HepG2 (cell line): ENCODE measurements at regions not wholly inside any gene's neighbourhood (a gene's known extent, or its start where the extent isn't known, plus 50 kb on each side); places are given as distances from the start of the nearest gene placed in this dataset.
A peak's percentile ranks its signal among the peaks of the same experiment; 100 is the strongest.

Experiments used
- CTCF ChIP-seq: sonication (generic); formaldehyde crosslinking; IDR thresholded peaks from 2 replicates; pipeline ENCODE4 v1.5.0; 2020; ENCODE audit warnings: mild to moderate bottlenecking, missing genetic modification reagents, moderate library complexity
- E2F5 ChIP-seq: sonication (generic); formaldehyde crosslinking; conservative IDR thresholded peaks from 2 replicates; pipeline ENCODE4 v1.4.0; 2020; ENCODE audit warnings: missing genetic modification reagents
- ETS1 ChIP-seq: sonication (generic); formaldehyde crosslinking; IDR thresholded peaks from 2 replicates; pipeline ENCODE4 v1.4.0; 2020; ENCODE audit warnings: missing genetic modification reagents
- FOXJ3 ChIP-seq: sonication (generic); formaldehyde crosslinking; IDR thresholded peaks from 2 replicates; pipeline ENCODE4 v1.4.0; 2020; ENCODE audit warnings: missing genetic modification reagents, mild to moderate bottlenecking, borderline replicate concordance
- HMG20A ChIP-seq: IDR thresholded peaks from 2 replicates; pipeline ENCODE4 v1.6.1; 2016; ENCODE audit warnings: borderline replicate concordance
- KLF6 ChIP-seq: IDR thresholded peaks from 2 replicates; pipeline ENCODE4 v1.8.0; 2016; ENCODE audit warnings: missing biosample characterization, missing genetic modification reagents
- MEF2D ChIP-seq: sonication (generic); formaldehyde crosslinking; IDR thresholded peaks from 2 replicates; pipeline ENCODE4 v1.5.1; 2020; ENCODE audit warnings: mild to moderate bottlenecking, missing genetic modification reagents
- MNT ChIP-seq: fragments of 450-650 bp; IDR thresholded peaks from 2 replicates; pipeline ENCODE4 v1.6.1; 2016
- NCOR1 ChIP-seq: fragments of 200-600 bp; sonication (generic); IDR thresholded peaks from 2 replicates; pipeline ENCODE4 v1.7.0; 2017; ENCODE audit warnings: antibody characterized with exemption, low read length, borderline replicate concordance
- PLRG1 ChIP-seq: fragments of 450-650 bp; conservative IDR thresholded peaks from 2 replicates; pipeline ENCODE4 v1.6.1; 2016
- RXRB ChIP-seq: IDR thresholded peaks from 2 replicates; pipeline ENCODE4 v1.6.1; 2016; ENCODE audit warnings: borderline replicate concordance, missing genetic modification reagents, missing compliant biosample characterization
- SAFB2 ChIP-seq: sonication (generic); formaldehyde crosslinking; IDR thresholded peaks from 2 replicates; pipeline ENCODE4 v1.5.1; 2020; ENCODE audit warnings: missing genetic modification reagents, low read depth, mild to moderate bottlenecking, borderline replicate concordance
- SNRNP70 ChIP-seq: fragments of 200-400 bp; formaldehyde crosslinking; IDR thresholded peaks from 2 replicates; pipeline ENCODE4 v1.6.1; 2017; ENCODE audit warnings: mild to moderate bottlenecking, low read depth, low read length, moderate library complexity
- SOX13 ChIP-seq, 3 experiments: fragments of 450-650 bp in 1 of 3; sonication (generic) in 1 of 3; formaldehyde crosslinking in 1 of 3; IDR thresholded peaks in 2 of 3; conservative IDR thresholded peaks in 1 of 3; 2 replicates each; pipeline versions ENCODE4 v1.5.0 to v1.6.1; 2016 to 2020; ENCODE audit warnings: antibody characterized with exemption in 1 of 3, mild to moderate bottlenecking in 1 of 3, missing compliant biosample characterization in 1 of 3, missing genetic modification reagents in 1 of 3, moderate library complexity in 1 of 3
- SSRP1 ChIP-seq: IDR thresholded peaks from 2 replicates; pipeline ENCODE4 v1.6.1; 2016; ENCODE audit warnings: control low read depth
- STAG1 ChIP-seq: sonication (generic); formaldehyde crosslinking; IDR thresholded peaks from 2 replicates; pipeline ENCODE4 v1.4.0; 2020; ENCODE audit warnings: missing genetic modification reagents
- TCF7L2 ChIP-seq: IDR thresholded peaks from 2 replicates; pipeline ENCODE4 v1.6.1; 2011; ENCODE audit warnings: mild to moderate bottlenecking, low read depth, low read length, moderate library complexity
- ZBTB37 ChIP-seq: sonication (generic); formaldehyde crosslinking; IDR thresholded peaks from 2 replicates; pipeline ENCODE4 v1.4.0; 2020; ENCODE audit warnings: mild to moderate bottlenecking, missing genetic modification reagents
- ZNF34 ChIP-seq: sonication (generic); formaldehyde crosslinking; IDR thresholded peaks from 2 replicates; pipeline ENCODE4 v1.4.0; 2020; ENCODE audit warnings: mild to moderate bottlenecking, missing genetic modification reagents, borderline replicate concordance
- ZNF343 ChIP-seq: sonication (generic); formaldehyde crosslinking; IDR thresholded peaks from 2 replicates; pipeline ENCODE4 v1.4.0; 2020; ENCODE audit warnings: mild to moderate bottlenecking, missing genetic modification reagents
- ZSCAN5A ChIP-seq: sonication (generic); formaldehyde crosslinking; IDR thresholded peaks from 2 replicates; pipeline ENCODE4 v1.8.0; 2022; ENCODE audit warnings: mild to moderate bottlenecking, missing genetic modification reagents, borderline replicate concordance

GRCh38 chrX:20442597-20442996 lies 175.9 kb upstream of the RPS6KA3 start (continued):
- TF ChIP-seq RXRB = peak; percentile 83
- TF ChIP-seq SAFB2 (CRISPR knock-in tag) = no peak
- peak; percentile 87 for TF ChIP-seq STAG1 (CRISPR knock-in tag)
- peak; percentile 33; the same call in 1 of the 2 replicates for TF ChIP-seq MEF2D
- no peak for TF ChIP-seq SNRNP70
- TF ChIP-seq SOX13 (IDR thresholded peaks at IDR 0.05) = no peak
- peak in 1 of 2 experiments; percentile 68; a peak in 1 of 4 replicates for TF ChIP-seq SOX13 (CRISPR knock-in tag; conservative IDR thresholded peaks at IDR 0.05 in 1 of 2, IDR thresholded peaks at IDR 0.05 in 1 of 2)
- TF ChIP-seq ZSCAN5A = no peak
- no peak for TF ChIP-seq ETS1 (CRISPR knock-in tag)
- TF ChIP-seq HMG20A (CRISPR knock-in tag) = peak; percentile 39; the same call in 1 of the 2 replicates
- TF ChIP-seq MNT = no peak
- no peak for TF ChIP-seq SSRP1 (CRISPR knock-in tag)
- peak; percentile 69; the same call in 1 of the 2 replicates for TF ChIP-seq NCOR1
- no peak for TF ChIP-seq E2F5 (CRISPR knock-in tag)
- TF ChIP-seq ZBTB37 (CRISPR knock-in tag) = no peak
- TF ChIP-seq ZNF34 (CRISPR knock-in tag) = 0 out of 2 replicates have a peak, but pooled peaks have one; percentile 54
- TF ChIP-seq CTCF (CRISPR knock-in tag) = peak; percentile 72
- no peak for TF ChIP-seq TCF7L2
- TF ChIP-seq FOXJ3 (CRISPR knock-in tag) = no peak
- TF ChIP-seq KLF6 (CRISPR knock-in tag) = no peak
- no peak for TF ChIP-seq PLRG1
- TF ChIP-seq ZNF343 (CRISPR knock-in tag) = no peak
